ENCODE measurements at regions not wholly inside any gene's neighbourhood (a gene's known extent, or its start where the extent isn't known, plus 50 kb on each side); places are given as distances from the start of the nearest gene placed in this dataset.

- DNase-seq (ENCODE audit: low read depth in 2 of 2), result no peak
These were observed 73.9 kb downstream of the TEX29 start for GRCh38 chr13:111394211-111394922.

- DNase-seq (ENCODE audit: low read depth in 2 of 2), result no peak
These were observed 75.3 kb downstream of the TEX29 start for GRCh38 chr13:111395511-111396393.

- DNase-seq (ENCODE audit: low read depth in 2 of 2), result no peak
These were observed 76.0 kb downstream of the TEX29 start for GRCh38 chr13:111396457-111396856.

- DNase-seq (ENCODE audit: low read depth in 2 of 2), result no peak
These were observed 76.9 kb downstream of the TEX29 start for GRCh38 chr13:111397202-111397880.

- DNase-seq (ENCODE audit: low read depth in 2 of 2), result no peak
These were observed 77.8 kb downstream of the TEX29 start for GRCh38 chr13:111398196-111398595.

- no peak for DNase-seq (ENCODE audit: low read depth in 2 of 2)
These were observed 78.4 kb downstream of the TEX29 start for GRCh38 chr13:111398715-111399299.

GRCh38 chr13:111399334-111399733, 78.9 kb downstream of the TEX29 start:
- no peak for DNase-seq (ENCODE audit: low read depth in 2 of 2)

- no peak for DNase-seq (ENCODE audit: low read depth in 2 of 2)
These were observed 79.5 kb downstream of the TEX29 start for GRCh38 chr13:111399776-111400538.

- no peak for DNase-seq (ENCODE audit: low read depth in 2 of 2)
These were observed 80.7 kb downstream of the TEX29 start for GRCh38 chr13:111401151-111401550.

- no peak for DNase-seq (ENCODE audit: low read depth in 2 of 2)
These were observed 81.3 kb downstream of the TEX29 start for GRCh38 chr13:111401755-111402154.

GRCh38 chr13:111402441-111402840, 82.0 kb downstream of the TEX29 start:
- DNase-seq (ENCODE audit: low read depth in 2 of 2), result no peak

- DNase-seq (ENCODE audit: low read depth in 2 of 2), result no peak
These were observed 82.8 kb downstream of the TEX29 start for GRCh38 chr13:111403266-111403665.

GRCh38 chr13:111404746-111405145, 84.3 kb downstream of the TEX29 start:
- no peak for DNase-seq (ENCODE audit: low read depth in 2 of 2)

- DNase-seq (ENCODE audit: low read depth in 2 of 2), result no peak
These were observed 86.2 kb downstream of the TEX29 start for GRCh38 chr13:111406636-111407035.

- no peak for DNase-seq (ENCODE audit: low read depth in 2 of 2)
These were observed 87.1 kb downstream of the TEX29 start for GRCh38 chr13:111407381-111408131.

- no peak for DNase-seq (ENCODE audit: low read depth in 2 of 2)
These were observed 89.0 kb downstream of the TEX29 start for GRCh38 chr13:111409413-111409812.

GRCh38 chr13:111410232-111411021, 90.0 kb downstream of the TEX29 start:
- DNase-seq (ENCODE audit: low read depth in 2 of 2), result no peak

GRCh38 chr13:111411151-111411858, 90.9 kb downstream of the TEX29 start:
- DNase-seq (ENCODE audit: low read depth in 2 of 2), result no peak
